ENCODE measurements at regions not wholly inside any gene's neighbourhood (a gene's known extent, or its start where the extent isn't known, plus 50 kb on each side); places are given as distances from the start of the nearest gene placed in this dataset.

DNA sequence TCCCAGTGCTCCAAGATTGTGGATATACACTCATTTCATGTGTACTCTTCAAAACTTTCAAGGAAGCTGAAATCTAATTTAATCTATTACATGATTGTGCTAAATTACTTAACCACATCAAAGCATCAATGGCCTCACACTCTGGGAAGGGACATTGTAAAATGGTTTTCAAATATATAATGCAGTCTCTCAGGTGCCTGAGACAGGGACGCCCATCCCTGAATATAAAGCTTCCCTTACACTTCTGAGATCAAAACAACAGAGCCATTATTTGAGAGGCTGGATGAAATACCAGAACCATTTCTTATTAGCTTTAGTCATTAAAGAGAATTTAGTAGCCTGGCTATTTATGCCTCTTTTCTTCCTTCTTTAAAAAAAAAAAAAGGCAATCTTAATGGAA lies 259.2 kb upstream of the NFIA start:
- Histone ChIP-seq H2AFZ (ENCODE audit: low read length) (no peak overlapping the region), H3K79me2 (ENCODE audit: control insufficient read depth, insufficient read depth, low read length) (no peaks in the 10 kb centered on the region), H4K20me1 (ENCODE audit: control insufficient read depth, extremely low read depth, insufficient read depth, low read length) (no peaks in the 10 kb centered on the region), H3K9me3 (ENCODE audit: control insufficient read depth, insufficient read depth, low read depth, low read length) (no peaks in the 10 kb centered on the region), H3K27me3 (ENCODE audit: control insufficient read depth, insufficient read depth, low read length) (no peaks in the 10 kb centered on the region), H3K4me1 (ENCODE audit: control insufficient read depth, extremely low read depth, insufficient read depth, low read length) (no peaks in the 10 kb centered on the region), H3K4me3 (replicated peaks in 1 of 4; ENCODE audit: control extremely low read depth in 1 of 4, insufficient read depth in 1 of 4, low read depth in 3 of 4, low read length in 4 of 4) (no peak overlapping the region), H3K4me2 (ENCODE audit: extremely low read depth, insufficient read depth, low read length) (no peak overlapping the region), H3K36me3 (ENCODE audit: control insufficient read depth, insufficient read depth, low read length) (no peaks in the 10 kb centered on the region), H3K9ac (ENCODE audit: insufficient read depth, low read length) (no peak overlapping the region), H3K27ac (ENCODE audit: insufficient read depth, low read length) (no peak overlapping the region)
- no peak for DNase-seq (ENCODE audit: low read depth in 2 of 2)
- TF ChIP-seq EZH2 (IDR thresholded peaks at IDR 0.05; ENCODE audit: low read length, missing control alignments) = no peak
- TF ChIP-seq, protein P1, sequence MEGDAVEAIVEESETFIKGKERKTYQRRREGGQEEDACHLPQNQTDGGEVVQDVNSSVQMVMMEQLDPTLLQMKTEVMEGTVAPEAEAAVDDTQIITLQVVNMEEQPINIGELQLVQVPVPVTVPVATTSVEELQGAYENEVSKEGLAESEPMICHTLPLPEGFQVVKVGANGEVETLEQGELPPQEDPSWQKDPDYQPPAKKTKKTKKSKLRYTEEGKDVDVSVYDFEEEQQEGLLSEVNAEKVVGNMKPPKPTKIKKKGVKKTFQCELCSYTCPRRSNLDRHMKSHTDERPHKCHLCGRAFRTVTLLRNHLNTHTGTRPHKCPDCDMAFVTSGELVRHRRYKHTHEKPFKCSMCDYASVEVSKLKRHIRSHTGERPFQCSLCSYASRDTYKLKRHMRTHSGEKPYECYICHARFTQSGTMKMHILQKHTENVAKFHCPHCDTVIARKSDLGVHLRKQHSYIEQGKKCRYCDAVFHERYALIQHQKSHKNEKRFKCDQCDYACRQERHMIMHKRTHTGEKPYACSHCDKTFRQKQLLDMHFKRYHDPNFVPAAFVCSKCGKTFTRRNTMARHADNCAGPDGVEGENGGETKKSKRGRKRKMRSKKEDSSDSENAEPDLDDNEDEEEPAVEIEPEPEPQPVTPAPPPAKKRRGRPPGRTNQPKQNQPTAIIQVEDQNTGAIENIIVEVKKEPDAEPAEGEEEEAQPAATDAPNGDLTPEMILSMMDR (conservative IDR thresholded peaks at IDR 0.05 in 1 of 2, IDR thresholded peaks at IDR 0.05 in 1 of 2; ENCODE audit: low read depth in 1 of 2, low read length in 2 of 2) = no peak

DNA sequence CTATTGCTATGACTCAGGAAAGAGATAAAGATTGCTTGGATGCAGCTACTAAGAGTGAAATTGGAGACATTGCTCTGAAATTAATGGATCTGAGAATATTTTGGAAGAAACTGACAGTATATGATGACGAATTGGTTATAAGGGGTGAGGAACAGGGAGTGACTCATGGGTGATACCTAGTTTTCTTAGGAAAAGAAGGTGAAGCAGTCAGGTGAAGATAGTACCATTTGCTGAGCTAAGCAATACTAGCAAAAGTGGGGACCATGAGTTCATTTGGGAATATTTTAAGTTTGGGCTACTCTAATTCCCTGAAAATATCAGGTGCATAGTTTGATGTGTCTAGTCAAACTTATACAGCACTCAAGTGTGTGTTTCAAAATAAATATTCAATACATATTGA lies 260.1 kb upstream of the NFIA start:
- H3K9me3 ChIP-seq (ENCODE audit: control insufficient read depth, insufficient read depth, low read depth, low read length) = no peaks in the 10 kb centered on the region
- TF ChIP-seq EZH2 (IDR thresholded peaks at IDR 0.05; ENCODE audit: low read length, missing control alignments) = no peak
- TF ChIP-seq, protein P1 (conservative IDR thresholded peaks at IDR 0.05 in 1 of 2, IDR thresholded peaks at IDR 0.05 in 1 of 2; ENCODE audit: low read depth in 1 of 2, low read length in 2 of 2) = no peak
- H3K4me2 ChIP-seq (ENCODE audit: extremely low read depth, insufficient read depth, low read length) = no peak overlapping the region
- no peaks in the 10 kb centered on the region for H3K36me3 ChIP-seq (ENCODE audit: control insufficient read depth, insufficient read depth, low read length)
- no peak overlapping the region for H3K27ac ChIP-seq (ENCODE audit: insufficient read depth, low read length)
- no peaks in the 10 kb centered on the region for H3K4me1 ChIP-seq (ENCODE audit: control insufficient read depth, extremely low read depth, insufficient read depth, low read length)
- no peak overlapping the region for H3K4me3 ChIP-seq (replicated peaks in 1 of 4; ENCODE audit: control extremely low read depth in 1 of 4, insufficient read depth in 1 of 4, low read depth in 3 of 4, low read length in 4 of 4)
- H3K27me3 ChIP-seq (ENCODE audit: control insufficient read depth, insufficient read depth, low read length) = no peaks in the 10 kb centered on the region
- no peak overlapping the region for H3K9ac ChIP-seq (ENCODE audit: insufficient read depth, low read length)
- H2AFZ ChIP-seq (ENCODE audit: low read length) = no peak overlapping the region
- DNase-seq (ENCODE audit: low read depth in 2 of 2) = no peak
- H3K79me2 ChIP-seq (ENCODE audit: control insufficient read depth, insufficient read depth, low read length) = no peaks in the 10 kb centered on the region
- no peaks in the 10 kb centered on the region for H4K20me1 ChIP-seq (ENCODE audit: control insufficient read depth, extremely low read depth, insufficient read depth, low read length)

DNA sequence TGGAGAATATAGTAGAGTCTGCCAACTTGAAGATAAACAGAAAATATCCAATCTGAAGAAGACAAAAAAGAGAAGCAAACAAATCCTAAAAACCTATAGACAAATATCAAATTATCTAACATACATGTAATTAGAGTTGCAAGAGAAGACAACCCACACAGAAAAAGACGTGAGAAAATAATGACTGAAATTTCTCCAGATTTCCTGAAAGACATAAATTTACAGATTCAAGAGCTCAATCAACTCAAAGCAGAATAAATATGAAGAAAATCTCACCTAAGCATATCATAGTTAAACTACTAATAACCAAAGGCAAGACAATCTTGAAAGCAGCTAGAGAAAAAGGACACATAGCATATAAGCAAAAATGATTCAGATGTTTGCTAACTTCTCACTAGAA lies 261.2 kb upstream of the NFIA start:
- Histone ChIP-seq H3K4me1 (ENCODE audit: control insufficient read depth, extremely low read depth, insufficient read depth, low read length) (no peaks in the 10 kb centered on the region), H3K79me2 (ENCODE audit: control insufficient read depth, insufficient read depth, low read length) (no peaks in the 10 kb centered on the region), H3K4me2 (ENCODE audit: extremely low read depth, insufficient read depth, low read length) (no peak overlapping the region), H3K27me3 (ENCODE audit: control insufficient read depth, insufficient read depth, low read length) (no peaks in the 10 kb centered on the region), H4K20me1 (ENCODE audit: control insufficient read depth, extremely low read depth, insufficient read depth, low read length) (no peaks in the 10 kb centered on the region), H2AFZ (ENCODE audit: low read length) (no peak overlapping the region), H3K9ac (ENCODE audit: insufficient read depth, low read length) (no peak overlapping the region), H3K36me3 (ENCODE audit: control insufficient read depth, insufficient read depth, low read length) (no peaks in the 10 kb centered on the region), H3K27ac (ENCODE audit: insufficient read depth, low read length) (no peak overlapping the region), H3K9me3 (ENCODE audit: control insufficient read depth, insufficient read depth, low read depth, low read length) (no peaks in the 10 kb centered on the region), H3K4me3 (replicated peaks in 1 of 4; ENCODE audit: control extremely low read depth in 1 of 4, insufficient read depth in 1 of 4, low read depth in 3 of 4, low read length in 4 of 4) (no peak overlapping the region)
- TF ChIP-seq, protein P1 (conservative IDR thresholded peaks at IDR 0.05 in 1 of 2, IDR thresholded peaks at IDR 0.05 in 1 of 2; ENCODE audit: low read depth in 1 of 2, low read length in 2 of 2) = no peak
- no peak for TF ChIP-seq EZH2 (IDR thresholded peaks at IDR 0.05; ENCODE audit: low read length, missing control alignments)
- DNase-seq (ENCODE audit: low read depth in 2 of 2) = no peak

Measured in fibroblast of lung (primary cell).